ENCODE measurements at regions not wholly inside any gene's neighbourhood (a gene's known extent, or its start where the extent isn't known, plus 50 kb on each side); places are given as distances from the start of the nearest gene placed in this dataset.
"Not testable (repeated sequence)": the region's sequence is repeated elsewhere in the genome, so short reads cannot be mapped to it uniquely, and the experiment has no call there.

DNA sequence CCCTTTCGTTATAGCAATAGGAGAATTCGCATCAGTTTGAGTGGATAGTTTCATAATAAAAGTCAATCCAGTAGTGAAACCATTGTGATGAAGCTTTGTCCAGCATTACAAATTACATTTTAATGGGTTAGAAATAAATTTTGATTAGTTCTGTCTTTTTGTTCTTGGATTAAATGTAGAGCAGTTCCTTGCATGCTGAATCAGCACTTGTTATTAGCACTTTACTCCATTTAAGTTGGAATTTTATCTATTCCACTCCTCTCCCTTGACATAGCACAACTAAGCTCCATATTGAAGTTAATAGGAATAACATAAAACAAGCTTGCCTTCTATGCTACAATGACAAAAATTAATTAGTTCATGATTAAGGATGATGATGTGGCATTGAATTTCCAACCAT lies 624.1 kb downstream of the CCDC85A start:
- DNase-seq (ENCODE audit: low read depth) = no peak

DNA sequence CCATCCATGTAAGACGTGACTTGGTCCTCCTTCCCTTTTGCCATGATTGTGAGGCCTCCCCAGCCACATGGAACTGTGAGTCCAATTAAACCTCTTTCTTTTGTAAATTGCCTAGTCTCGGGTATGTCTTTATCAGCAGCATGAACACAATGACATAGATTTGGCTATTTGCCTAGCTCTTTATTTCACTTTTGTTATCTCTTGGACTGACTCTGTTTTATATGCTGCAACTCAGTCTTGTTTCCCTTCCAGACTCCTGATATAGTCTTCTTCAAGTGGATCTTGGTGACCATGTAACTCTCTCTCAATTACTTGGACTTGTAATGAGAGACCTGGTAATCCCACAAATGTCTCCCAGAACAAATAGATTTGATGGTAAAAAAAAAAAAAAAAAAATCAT lies 627.6 kb downstream of the CCDC85A start:
- no peak for DNase-seq (ENCODE audit: low read depth)

DNA sequence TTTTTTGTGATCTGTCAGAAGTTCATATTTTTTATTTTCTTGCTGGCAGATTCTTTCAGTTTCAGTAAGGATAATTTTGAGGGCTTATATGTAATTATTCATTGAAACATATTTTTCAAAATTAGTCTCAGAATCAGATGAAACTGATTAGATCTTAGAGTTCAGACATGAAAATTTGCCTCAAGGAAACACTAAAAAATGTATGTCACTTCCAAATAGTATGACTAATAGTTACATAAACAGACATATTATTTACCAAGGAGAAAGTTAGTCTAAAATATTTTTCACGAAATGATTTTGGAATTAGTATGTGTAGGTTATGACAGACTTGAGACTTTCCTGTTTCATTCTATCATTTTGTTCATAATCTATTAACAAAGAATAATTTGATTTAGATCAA lies 628.6 kb downstream of the CCDC85A start:
- DNase-seq (ENCODE audit: low read depth) = no peak

DNA sequence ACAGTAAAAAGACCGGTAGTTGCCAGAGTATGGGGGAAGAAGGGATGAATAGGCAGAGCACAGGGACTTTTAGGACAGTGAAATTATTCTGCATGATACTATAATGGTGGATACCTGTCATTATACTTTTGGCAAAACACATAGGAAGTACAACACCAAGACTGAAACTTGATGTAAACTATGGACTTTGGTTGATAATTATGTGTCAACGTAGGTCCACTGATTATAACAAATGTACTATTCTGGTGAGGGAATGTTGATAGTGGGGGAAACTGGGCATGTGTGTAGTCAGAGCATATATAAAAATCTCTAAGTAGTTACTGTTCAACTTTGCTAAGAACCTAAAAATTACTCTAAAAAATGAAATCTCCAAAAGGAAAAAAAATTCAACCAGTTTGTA lies 629.7 kb downstream of the CCDC85A start:
- no peak for DNase-seq (ENCODE audit: low read depth)

DNA sequence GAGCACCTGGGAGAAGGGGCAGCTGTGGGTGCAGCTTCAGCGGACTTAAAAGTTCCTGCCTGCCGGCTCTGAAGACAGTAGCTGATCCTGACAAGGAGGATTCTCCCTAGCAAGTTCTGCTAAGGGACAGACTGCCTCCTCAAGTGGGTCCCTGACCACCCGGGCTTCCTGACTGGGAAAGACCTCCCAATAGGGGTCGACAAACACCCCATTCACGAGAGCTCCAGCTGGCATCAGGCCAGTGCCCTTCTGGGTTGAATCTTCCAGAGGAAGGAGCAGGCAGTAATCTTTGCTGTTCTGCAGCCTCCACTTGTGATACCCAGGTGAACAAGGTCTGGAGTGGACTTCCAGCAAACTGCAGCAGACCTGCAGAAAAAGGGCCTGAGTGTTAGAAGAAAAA lies 632.9 kb downstream of the CCDC85A start:
- no peak for DNase-seq (ENCODE audit: low read depth)

DNA sequence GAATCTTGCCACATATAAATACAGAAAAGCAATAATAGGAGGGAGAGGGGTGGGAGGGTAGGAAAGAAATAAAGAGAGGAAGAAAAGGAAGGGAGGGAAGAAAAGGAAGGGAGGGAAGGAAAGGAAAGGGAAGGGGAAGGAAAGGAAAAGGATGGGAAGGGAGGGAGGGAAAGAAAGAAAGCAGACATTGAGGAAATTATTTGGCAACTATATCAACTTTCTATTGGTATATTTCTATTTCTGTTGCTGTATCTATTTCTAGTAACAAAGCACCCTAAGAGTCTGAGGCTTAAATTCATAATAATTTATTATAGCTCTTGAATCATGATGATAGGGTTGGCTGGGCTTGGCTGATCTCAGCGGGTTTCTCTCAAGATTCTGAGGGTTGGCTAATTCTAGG lies 648.0 kb downstream of the CCDC85A start:
- no peak for DNase-seq (ENCODE audit: low read depth)

DNA sequence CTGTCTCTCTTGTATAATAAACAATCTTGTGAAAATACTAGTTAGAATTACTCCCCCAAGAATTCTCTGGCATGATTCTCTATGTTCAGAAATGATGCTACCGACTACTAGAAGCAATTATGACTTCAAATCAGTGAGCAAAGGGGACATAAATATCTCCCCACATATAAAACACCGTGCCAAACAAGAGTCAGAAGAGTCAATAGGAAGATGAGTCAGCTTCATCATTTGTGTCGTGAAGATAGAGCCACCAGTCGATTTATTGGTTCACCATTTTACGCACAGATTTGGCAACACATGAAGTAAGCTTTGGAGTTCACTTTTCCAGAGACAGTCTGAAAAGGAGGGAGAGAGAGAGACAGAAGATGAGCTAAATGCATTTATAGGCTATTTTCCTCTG lies 650.9 kb downstream of the CCDC85A start:
- DNase-seq (ENCODE audit: low read depth) = no peak

DNA sequence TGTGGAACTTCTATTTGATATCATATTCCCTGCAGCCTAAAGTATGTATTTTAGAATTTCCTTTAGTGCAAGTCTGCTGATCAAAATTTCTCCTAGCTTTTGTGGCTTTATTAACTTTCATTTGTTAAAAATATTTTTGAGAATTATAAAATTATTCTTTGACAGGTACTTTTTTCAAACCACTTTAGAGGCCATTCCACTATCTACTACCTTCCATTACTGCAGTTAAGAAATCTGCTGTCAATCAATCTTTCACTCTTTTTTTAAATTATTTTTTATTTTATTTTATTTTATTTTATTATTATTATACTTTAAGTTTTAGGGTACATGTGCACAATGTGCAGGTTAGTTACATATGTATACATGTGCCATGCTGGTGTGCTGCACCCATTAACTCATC lies 656.2 kb downstream of the CCDC85A start:
- not testable (repeated sequence) for DNase-seq (ENCODE audit: low read depth)

DNA sequence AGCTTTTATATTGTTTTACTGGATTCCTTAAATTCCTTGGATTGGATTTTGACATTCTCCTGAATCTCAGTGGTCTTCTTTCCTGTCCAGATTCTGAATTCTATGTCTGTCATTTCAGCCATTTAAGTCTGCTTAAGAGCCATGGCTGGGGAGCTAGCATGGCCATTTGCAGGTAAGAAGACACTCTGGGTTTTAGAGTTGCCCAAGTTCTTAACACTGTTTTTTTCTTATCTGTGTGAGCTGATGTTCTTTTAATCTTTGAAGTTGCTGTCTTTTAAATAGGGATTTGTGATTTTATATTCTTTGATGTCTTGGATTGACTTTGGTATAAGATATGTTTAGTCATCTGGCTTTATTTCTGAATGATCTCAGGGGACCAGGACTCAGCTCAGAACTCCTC lies 677.2 kb downstream of the CCDC85A start:
- no peak for DNase-seq (ENCODE audit: low read depth)

DNA sequence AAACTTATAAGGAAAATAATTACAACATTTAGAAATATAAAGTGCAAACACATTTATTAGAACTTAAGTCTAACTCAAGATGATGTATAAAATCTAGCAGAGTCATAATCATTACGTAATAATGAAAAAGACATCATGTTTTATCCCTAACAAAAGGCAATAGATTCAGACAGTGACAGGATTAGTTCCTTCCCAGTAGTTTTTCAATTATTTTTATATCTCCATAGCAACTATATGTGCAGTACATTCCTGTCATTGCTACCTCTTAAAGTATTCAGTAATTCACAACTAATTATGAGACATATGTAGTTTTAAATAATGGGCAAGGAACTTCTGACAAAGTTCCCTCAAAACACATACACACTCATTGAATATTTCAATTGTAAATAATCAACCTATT lies 687.9 kb downstream of the CCDC85A start:
- DNase-seq (ENCODE audit: low read depth) = no peak

DNA sequence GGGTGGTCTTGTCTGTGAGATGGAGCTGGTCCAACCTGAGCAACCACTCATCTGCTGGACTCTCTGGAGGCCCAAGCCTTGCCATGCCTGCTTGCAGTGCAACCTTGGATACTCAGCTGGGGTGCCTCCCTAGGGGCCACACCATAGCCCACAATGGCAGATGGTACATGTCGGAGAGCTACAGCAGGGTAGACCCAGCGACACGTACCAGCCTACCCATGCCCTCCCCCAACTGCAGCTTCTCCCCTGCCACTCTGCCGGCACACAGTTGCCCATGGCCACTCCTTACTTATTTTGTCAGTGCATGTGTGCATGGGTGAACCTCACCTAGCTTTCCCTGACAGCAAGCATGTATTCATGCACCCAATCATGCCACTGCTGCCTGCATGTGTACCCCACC lies 690.9 kb downstream of the CCDC85A start:
- DNase-seq (ENCODE audit: low read depth) = no peak

DNA sequence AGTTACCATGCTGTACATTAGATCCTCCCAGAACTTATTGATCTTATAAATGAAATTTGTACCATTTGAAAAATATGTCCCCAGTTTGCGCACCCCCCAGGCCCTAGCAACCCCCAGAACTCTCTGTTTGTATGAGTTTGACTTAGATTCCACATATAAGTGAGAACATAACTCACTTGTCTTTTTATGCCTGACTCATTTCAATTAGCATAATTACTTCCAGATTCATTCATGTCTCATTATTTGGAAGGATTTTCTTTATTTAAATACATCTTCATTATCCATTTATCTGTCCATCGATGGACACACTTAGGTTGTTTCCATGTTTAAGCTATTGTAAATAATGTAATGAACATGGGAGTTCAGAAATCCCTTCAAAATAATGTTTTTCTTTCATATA lies 705.9 kb downstream of the CCDC85A start:
- DNase-seq (ENCODE audit: low read depth) = no peak

DNA sequence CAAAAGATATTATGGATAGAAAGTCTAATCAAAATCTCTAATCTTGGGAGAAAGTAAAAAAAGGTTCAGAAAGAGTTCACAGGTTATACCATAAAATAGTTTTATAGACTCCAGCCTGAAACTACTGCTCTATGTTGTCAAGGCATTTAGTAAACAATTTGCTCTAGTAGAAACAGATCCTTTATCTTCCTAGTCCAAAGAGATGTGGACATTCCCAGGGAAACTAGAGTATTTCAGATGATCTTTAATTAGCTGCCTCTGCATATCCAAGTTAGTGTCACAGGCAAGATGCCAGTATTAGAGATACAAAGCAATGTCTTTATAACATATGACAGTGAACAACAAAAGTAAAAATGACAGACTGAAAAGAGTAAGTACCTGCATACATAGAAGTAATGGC lies 708.6 kb downstream of the CCDC85A start:
- DNase-seq (ENCODE audit: low read depth) = no peak

DNA sequence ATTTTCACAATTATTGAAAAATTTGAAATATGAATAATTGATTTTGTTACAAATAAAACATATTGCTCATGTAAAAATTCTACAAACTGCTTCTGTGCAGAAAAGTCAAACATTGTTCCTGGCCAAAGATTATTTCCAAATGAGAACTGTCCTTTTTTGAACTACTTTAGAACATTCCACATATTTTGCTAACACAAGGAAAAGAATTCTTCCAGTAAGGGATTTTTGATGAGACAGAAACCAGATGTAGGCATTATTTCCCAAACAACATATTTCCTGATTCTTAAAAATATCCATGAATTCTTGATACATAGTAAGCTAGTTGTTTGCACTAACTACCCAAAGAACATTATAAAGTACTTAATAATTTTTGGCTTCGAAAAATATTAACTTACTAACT lies 715.2 kb downstream of the CCDC85A start:
- no peak for DNase-seq (ENCODE audit: low read depth)

DNA sequence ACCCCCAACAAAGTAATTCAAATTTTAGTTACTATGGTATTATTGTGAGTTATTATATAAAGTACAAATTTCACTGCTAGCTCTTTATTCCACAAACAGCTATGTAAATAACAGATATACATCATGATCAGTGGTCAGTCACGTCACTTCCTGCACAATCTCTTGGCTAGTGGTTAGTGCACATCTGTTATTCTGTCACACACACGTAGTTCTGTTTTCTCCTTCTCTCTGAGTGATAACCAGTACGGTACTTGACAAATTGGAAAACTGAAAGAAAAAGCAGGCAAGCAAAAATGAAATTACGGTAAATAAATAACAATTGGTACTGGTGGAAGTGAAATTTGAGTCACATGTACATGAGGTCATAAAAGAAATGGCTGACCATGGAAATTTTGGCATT lies 728.7 kb downstream of the CCDC85A start:
- DNase-seq (ENCODE audit: low read depth) = no peak

DNA sequence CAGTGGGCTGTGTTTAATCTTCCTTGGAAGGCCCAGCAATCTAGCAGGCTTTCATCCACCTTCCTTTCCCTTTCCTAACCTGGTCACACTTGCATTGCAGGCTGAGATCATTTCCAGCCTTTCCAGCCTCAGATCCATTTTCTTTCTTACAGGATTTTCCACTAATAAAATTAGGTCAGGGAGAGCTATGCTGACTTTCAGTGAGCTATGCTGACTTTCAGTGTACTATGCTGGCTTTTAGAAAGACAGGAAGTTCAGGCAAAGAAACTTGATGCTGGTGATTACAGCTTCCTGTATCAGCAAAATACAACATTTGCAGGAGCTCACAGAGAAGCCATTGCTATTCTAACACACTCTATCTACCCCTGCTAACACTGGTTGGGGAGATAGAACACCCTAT lies 735.0 kb downstream of the CCDC85A start:
- DNase-seq (ENCODE audit: low read depth) = no peak

DNA sequence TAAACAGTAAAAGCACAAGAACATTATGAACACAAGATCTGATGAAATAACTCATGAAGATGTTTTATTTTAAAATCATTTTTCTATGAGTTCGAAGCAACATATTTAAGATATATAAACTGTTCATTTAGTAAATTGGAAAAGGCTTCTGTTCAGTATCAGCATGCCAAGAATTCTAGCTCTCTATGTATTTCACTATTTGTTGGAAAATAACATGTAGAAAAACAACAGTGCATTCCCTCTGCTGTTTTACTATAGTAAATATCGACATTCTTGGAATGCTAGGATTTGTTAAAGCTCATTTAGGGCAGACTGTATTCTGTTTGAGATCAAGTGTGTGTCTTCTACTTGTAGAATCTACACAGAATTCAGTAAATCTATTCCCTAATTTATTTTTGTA lies 750.2 kb downstream of the CCDC85A start:
- no peak for DNase-seq (ENCODE audit: low read depth)

DNA sequence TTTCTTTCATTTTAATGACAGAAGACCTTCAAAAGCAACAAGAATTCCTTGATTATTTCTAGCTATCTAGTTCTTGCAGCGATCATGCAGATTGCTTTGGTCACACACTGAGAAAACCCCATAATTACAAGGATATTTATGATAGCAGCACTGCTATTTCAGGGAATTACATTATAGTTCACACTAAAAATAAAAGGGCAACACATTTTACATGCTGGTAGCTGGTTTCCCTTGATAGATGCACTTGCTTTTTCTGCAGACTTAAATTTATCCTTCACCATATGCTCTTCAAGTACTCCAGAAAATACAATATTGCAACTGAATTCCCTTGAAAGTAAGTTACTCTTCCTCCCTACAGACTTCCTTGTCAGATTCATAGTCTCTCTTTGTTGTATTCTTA lies 751.1 kb downstream of the CCDC85A start:
- no peak for DNase-seq (ENCODE audit: low read depth)

DNA sequence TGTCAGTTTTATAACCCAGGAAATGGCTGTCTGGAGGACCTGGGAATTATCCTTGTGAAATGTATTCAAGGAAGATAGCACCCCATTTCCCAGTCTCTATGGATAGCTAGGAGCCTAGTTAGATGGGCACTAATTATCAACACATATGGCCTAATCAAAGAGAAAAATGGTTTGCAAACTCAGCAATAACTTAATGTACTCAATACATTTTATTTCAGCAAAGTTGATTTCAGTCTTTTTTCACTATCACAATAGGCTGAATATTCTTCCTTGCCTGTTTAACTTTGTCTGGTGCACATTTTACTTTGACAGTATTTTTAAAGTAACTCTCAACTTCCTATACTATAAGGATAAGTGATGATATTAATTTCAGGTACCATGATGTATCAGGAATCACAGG lies 756.3 kb downstream of the CCDC85A start:
- DNase-seq (ENCODE audit: low read depth) = no peak

DNA sequence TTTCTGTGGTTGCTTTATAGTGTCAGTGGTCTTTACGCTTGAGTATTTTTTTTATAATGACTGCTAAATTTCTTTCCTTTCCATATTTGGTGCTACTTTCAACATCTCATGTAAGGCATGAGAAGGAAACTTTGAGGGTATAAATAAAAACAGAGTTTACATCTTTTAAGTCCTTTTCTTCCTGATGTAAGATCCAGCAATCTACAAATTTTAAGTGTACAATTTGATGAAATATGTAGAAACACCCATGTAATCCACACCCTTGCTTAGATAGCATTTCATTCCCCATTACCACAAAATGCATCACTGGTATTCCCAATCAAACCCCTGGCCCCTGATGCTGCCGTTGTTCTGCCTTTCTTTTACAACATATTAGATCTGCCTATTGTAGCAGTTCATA lies 769.1 kb downstream of the CCDC85A start:
- no peak for DNase-seq (ENCODE audit: low read depth)

DNA sequence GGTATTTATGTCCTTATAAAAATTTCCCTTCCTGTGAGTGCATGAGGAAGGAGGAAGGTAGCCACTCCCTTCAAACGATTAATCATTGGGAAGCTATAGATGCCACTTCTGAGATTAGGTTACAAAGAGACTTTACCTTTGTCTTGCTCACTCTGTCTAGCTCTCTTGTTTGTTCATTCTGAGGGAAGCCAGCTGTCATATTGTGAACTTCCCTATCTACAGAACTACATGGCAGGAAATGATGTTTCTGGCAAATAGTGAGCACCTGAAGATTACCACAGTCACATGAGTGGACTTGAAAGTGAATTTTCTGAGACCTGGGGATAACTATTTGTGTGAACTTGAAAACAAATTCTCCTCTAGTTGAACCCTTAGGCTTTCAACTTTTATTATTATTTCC lies 776.8 kb downstream of the CCDC85A start:
- DNase-seq (ENCODE audit: low read depth) = no peak

DNA sequence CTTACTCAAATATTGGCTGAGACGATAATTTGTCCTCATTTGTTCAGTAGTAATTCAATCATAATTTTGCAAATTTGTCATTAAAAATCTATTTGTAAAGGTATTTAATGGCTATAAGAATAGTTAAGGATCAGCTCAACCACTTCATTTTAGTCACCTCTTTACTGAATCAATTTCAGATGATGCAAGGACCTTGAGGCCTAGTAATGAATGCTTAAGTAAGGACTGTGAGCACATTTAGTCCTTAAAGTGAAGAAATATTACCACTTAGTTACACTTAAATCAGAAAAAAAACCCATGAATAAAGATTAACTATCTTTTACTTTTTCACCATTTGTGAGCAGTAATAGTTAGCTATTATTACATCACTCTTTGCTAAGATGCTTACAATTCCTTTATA lies 778.9 kb downstream of the CCDC85A start:
- no peak for DNase-seq (ENCODE audit: low read depth)

DNA sequence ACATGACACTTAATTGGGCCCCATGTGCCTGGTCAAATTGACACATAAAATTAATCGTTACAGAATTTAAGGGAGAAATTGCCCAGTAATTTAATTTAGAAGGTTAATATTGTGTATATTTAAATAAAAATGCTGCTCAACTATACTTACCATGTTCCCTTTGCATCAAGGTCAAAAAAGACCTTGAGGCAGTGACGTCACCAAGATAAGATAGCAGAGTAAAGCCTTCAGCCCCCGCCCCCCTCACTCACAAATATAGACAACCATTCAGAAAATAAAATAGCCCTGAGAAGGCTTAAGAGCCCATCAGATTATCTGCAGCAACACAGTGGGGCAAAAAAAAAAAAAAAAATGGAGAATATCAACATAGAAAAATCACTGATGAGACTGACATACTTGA lies 785.7 kb downstream of the CCDC85A start:
- no peak for DNase-seq (ENCODE audit: low read depth)

DNA sequence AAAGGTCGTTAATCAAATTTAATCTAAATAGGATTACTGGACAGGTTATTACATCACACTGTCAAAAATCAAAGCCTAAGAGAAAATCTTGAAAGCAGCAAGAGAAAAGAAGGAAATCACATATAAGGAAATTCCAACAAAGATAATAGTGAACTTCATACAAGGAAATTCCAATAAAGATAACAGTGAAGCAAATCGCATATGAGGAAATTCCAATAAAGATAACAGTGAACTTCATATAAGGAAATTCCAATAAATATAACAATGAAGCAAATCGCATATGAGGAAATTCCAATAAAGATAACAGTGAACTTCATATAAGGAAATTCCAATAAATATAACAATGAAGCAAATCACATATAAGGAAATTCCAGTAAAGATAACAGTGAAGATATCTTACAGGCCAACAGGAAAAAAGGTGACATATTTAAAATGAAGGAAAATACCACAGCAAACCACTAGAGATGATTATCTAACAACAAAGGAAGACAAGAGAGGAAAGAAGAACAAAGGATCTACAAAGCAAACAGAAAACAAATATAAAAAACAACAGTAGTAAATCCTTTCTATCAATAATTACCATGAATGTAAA lies 787.7 kb downstream of the CCDC85A start:
- no peak for DNase-seq (ENCODE audit: low read depth)

DNA sequence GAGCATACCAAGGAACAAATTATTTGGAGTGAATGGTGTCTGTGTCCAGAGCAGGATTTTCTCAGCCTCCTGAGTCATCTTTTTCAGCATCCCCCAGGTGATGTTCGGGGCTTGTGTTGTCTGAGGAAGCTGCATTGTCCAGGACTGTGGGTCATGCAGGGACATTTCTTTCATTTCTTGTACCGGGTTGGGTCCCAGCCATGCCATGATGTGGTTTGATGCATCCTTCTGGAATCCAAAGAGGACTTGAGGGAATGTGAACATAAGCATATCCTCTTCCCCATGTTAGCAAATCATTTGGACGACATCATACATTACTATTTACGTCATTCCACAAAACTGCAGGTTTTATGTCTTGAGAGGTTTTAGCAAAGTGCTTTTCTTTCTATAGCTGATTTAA lies 797.8 kb downstream of the CCDC85A start:
- DNase-seq (ENCODE audit: low read depth) = no peak

Measured in activated T-cell treated with anti-CD3 and anti-CD28 coated beads for 1 hour (primary cell).